DOHH2 (cell line): ENCODE measurements at regions not wholly inside any gene's neighbourhood (a gene's known extent, or its start where the extent isn't known, plus 50 kb on each side); places are given as distances from the start of the nearest gene placed in this dataset.

ENCODE experiments used
- EZH2phosphoT487 ChIP-seq: fragments of 200-600 bp; sonication (generic); IDR thresholded peaks from 2 replicates; pipeline ENCODE4 v1.6.1; 2017; ENCODE audit warnings: borderline replicate concordance, mild to moderate bottlenecking, antibody characterized with exemption, low read length, moderate library complexity, mixed read lengths
- TF ChIP-seq, protein P1 (sequence below): fragments of 200-600 bp; sonication (generic); IDR thresholded peaks from one replicate; pipeline ENCODE4 v1.5.1; 2014; ENCODE audit warnings: antibody characterized with exemption, mild to moderate bottlenecking, low read depth, low read length; ENCODE audit not compliant: poor library complexity, severe bottlenecking

DNA sequence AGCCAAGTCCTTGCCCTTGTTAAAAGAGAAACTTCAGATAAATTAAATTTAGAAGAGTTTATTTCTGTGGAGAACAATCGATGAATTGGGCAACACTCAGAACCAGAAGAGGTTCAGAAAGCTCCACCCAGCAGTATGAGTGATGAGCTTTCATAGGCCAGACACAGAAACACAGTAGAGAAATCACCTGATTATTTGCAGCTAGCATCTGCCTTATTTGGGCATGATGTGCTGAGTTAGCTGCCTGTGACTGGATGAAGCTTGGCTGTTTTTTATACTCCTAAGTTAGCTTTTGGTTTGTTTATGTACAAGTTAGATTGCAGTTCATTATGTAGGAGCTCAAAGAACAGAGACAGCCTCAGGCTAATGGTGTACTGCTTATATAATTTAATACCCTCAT, 269.5 kb upstream of the SESN3 start:
- TF ChIP-seq, protein P1, sequence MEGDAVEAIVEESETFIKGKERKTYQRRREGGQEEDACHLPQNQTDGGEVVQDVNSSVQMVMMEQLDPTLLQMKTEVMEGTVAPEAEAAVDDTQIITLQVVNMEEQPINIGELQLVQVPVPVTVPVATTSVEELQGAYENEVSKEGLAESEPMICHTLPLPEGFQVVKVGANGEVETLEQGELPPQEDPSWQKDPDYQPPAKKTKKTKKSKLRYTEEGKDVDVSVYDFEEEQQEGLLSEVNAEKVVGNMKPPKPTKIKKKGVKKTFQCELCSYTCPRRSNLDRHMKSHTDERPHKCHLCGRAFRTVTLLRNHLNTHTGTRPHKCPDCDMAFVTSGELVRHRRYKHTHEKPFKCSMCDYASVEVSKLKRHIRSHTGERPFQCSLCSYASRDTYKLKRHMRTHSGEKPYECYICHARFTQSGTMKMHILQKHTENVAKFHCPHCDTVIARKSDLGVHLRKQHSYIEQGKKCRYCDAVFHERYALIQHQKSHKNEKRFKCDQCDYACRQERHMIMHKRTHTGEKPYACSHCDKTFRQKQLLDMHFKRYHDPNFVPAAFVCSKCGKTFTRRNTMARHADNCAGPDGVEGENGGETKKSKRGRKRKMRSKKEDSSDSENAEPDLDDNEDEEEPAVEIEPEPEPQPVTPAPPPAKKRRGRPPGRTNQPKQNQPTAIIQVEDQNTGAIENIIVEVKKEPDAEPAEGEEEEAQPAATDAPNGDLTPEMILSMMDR, result no peak
- no peak for TF ChIP-seq EZH2phosphoT487
